GM18517 (cell line): ENCODE measurements at regions not wholly inside any gene's neighbourhood (a gene's known extent, or its start where the extent isn't known, plus 50 kb on each side); places are given as distances from the start of the nearest gene placed in this dataset.

Experiments
- ATAC-seq: cut with Tn5 transposase; IDR thresholded peaks from one replicate; pipeline ENCODE4 v1.9.1; 2021; ENCODE audit warnings: mild to moderate bottlenecking, moderate library complexity; ENCODE audit not compliant: unreplicated experiment

DNA sequence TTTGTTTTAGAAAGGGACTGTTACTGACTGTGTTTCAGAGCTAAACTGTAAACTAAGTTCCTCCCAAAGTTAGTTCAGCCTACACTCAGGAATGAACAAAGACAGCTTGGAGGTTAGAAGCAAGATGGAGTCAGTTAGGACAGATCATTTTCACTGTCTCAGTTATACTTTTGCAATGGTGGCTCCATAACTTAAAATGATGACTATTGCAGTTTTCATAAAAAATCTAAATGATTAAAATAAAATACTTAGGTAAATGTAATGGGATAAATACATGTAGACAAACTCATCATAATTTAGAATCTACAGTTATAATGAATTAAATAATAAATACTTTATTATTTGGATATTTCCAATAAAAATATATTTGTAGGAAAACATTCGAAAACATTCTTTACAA lies 590.6 kb downstream of the EPHA7 start:
- no peak for ATAC-seq

DNA sequence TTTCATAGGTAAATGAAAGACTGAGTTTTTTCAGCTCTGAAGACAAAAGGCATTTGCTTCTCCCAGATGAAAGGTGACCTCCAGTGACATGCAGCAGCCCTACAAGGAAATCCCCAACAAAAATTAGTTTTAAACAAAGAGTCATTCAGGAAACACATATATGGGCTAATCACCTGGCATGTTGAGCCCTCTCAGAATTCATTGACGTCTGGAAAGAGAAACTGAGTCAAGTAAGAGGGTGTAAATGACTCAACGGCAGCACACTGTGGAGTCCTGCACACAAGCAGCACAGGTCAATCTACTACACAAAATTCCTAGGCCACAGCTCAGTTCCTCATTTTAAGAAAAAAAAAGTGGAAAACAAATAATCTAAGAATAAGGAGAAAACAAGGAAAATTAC lies 592.3 kb downstream of the EPHA7 start:
- no peak for ATAC-seq

DNA sequence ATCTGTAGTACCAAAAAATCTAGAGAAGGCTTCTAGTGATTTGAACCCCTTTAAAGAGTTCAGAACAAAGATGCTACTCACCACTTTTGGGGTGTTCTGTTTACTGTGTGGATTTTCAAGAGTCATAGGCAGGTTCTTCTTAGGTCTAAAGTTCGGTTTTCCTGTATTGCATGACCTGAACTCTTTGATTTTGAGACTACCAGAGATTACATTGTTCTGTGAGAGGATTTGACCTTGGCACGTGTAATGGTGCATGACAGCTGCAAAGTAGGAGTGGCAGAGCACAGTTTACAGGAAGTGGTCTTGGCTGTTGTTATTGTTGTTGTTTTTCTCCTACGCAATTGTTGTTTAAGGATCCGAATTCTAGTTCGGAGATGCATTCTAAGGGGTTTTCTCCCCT lies 592.7 kb downstream of the EPHA7 start:
- no peak for ATAC-seq

DNA sequence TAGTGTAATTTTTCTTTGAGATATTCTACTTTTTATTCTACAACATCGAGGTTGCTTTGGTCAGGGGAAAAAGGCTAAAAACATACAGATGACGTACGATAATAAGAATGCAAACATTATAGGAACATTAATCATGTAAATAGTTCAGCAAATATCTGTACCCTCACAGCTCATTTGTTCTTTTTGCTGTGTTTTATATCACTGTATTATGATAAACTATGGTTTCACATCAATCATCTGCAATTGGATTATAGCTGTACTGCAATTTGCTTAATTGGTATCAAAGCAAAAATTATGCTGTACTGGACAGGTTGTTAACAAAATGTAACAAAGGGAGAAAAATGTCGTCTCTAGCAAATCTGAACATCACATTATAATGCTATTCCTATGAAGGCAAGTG lies 597.1 kb downstream of the EPHA7 start:
- no peak for ATAC-seq

DNA sequence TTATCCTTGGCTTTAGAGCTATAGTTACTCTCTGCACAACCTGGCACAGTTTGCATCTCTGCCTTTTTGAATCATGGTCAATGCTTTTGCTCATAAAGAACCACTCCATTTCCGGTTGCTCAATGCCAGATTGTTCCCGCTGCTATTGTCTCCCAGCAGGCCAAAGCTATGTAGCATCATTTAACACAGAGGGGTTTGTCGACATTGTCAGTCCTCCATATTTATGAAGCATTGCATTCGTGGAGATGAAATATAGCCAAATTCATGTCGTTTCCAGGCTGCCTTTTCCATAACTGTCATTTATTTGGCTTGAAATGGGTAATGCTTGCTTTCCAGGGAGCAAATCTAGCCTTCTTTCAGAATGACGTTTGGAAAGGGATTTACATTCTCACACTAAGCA lies 598.8 kb downstream of the EPHA7 start:
- ATAC-seq = no peak

DNA sequence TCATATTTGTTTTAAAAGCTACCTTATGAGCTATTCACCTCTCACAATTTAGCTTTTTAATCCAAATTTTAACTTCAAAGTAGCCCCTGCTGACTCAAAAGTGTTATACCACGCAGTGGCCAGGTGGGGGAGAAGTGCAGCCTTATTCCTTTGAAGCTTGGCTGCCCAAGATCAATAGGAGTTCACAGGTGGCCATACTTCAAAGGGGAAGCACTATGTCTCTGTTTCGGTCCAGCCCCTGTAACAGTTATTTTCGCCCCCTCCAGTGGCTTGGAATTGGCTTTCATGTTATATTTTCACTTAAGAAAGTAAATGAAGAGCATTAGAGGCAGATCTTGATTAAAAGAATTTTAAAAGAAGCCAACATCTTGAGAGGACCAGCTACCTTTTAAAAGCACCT lies 608.4 kb downstream of the EPHA7 start:
- peak; percentile 92 for ATAC-seq

DNA sequence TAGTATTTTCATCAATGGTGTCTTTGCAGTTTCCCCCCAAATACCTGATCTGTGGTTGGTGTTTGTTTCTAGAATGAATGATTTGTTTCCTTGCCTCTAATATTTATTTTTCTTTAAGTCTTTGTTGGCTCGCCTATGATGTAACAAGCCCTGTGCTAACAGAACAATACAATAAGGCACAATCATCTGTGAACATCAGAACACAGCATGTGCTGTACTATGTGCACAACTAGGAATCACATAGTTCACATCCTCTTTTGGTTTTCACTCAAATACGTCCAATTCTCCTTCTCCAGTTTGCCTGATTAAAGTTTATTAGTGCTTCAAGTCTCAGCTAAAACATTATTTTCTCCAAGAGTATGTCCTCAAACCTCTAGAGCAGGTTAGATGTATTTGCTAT lies 613.1 kb downstream of the EPHA7 start:
- no peak for ATAC-seq

DNA sequence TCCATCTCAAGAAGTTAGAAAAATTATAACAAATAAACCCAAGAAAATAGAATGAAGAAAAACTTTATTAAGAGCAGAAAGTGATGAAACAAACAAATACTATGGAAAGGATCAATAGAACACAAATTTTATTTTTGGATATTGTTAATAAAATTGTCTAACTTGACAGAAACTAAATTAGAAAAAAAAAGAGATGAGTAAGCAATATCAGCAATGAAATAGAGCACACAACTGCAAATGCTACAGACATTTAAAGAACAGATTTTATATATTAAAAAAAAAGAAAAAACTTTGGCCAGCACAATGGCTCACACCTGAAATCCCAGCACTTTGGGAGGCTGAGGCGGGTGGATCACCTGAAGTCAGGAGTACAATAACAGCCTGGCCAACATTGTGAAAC lies 628.0 kb downstream of the EPHA7 start:
- no peak for ATAC-seq

DNA sequence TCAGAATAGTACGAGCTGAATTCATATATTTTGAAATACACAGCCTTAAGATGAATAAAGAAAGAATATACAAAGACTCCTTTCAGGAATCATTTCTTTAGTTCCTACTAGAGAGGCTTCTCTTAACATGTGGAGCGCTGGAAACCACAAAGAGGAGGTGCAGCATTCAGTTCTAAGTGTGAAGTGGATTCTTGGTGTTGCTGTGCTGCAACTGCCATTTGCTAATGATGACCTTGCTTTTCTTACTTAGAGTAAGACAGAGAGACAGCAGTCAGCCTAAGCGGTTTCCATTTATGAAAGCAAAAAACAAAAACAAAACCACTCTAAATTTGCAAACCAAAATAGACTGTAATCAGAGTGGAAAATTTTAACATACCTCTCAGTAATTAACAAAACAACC lies 629.0 kb downstream of the EPHA7 start:
- ATAC-seq = no peak

DNA sequence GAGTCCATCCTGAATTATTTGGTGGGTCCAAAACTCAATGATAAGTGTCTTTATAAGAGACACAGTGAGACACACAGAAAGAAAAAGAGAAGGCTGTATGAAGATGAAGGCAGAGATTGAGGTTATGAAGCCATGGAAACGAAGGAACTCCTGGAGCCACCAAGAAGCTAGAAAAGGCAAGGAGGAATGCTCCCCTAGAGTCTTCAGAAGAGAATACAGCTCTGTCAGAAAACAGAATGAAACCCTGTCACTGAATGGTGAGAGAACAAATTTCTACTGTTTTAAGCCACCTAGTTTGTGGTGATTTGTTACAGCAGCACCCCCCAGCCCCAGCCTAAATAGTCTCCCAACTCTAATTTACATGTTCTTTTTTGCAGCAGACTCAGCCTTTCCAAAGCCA lies 635.1 kb downstream of the EPHA7 start:
- no peak for ATAC-seq

DNA sequence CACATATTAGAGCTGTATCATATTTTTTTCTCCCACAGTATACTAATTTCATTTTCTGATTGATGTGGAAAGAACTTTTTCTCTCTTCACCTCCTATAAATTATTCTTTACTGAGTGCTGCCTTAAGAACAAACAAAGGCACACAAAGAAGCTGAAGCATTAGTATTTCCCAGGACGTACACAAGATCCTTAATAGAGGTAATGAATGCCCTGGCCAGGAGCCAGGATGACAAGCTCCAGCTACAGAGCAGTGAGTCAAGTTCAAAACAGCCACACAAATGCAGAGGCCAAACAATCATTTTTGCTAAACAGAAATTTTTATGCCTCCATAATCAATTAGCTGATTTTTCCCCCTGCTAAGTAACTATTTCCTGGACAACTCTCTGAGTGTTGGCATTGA lies 639.6 kb downstream of the EPHA7 start:
- ATAC-seq = no peak

DNA sequence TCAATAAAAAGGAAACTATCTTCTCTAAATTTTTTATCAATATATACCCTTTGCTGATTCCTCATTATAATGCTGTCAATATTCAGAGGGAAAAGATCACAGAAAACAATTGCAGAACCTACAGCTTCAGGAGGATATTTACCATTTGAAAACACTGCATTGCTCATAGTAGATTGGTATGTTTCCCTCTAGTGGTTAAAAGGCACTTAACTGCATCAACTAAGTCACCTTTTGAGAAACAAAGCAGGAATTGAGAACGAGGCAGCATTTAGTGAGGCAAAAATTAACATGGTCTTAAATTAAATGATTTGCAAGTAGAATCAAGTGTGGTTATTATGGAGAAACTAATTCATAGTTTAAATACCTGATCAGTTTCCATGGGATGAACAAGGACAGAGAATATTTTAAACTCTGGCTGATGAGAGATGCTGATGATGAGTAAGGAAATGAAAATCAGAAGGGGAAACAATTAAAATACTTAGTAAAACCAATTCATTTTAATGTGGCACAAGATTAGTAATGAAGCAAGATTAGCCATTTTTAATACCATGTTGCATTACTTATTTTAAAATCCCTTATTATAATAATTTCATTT lies 642.1 kb downstream of the EPHA7 start:
- no peak for ATAC-seq

DNA sequence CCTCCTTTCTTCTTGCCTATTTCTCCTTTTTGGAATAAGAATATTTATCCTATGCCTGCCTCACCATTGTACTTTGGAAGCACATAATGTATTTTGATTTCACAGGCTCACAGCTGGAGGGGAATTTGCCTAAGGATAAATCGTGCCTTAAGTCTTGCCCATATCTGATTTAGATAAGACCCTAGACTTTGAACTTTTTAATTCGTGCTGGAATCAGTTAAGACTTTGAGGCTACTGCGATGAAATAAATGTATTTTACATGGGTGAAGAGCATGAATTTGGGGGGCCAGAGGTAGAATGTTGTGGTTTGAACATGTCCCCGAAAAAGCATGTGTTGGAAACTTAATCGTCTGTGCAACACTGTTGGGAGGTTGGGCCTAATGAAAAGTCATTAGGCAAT lies 648.8 kb downstream of the EPHA7 start:
- no peak for ATAC-seq

DNA sequence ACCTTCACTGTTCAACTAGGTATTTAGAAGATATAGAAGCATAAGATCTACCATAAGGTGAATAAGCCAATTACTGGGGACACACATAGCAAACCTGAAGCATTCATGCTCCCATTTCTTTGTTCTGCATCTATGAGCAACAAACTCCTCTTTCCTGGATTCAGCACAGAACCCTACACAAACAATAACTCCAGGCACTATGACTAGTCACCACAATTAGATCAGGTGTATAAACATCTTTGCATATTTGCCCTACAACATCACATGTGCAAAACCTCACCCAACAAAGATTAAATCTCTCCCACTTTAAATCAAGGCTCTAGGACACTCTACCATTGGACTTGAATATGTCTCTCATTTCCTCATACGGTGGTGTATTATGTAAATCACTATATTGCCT lies 652.3 kb downstream of the EPHA7 start:
- ATAC-seq = no peak

DNA sequence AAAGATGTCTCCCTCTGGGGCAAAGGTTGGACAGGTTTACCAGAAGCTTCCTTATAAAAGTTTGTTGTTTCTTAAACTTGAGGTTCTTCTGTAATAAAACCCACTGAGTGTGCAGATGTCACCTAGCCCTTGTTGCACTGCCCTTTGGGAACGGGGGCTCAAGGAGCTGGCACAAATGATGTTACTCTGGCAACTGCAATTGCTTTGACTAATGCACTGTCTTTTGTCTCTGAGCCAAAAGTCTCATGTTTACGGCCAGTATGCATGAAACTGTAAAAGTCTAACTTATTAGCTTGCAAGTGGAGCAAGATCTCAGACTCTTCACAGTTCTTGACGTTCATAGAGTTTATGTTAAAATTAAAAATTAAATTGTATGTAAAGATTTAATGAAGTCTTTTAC lies 655.7 kb downstream of the EPHA7 start:
- ATAC-seq = no peak

DNA sequence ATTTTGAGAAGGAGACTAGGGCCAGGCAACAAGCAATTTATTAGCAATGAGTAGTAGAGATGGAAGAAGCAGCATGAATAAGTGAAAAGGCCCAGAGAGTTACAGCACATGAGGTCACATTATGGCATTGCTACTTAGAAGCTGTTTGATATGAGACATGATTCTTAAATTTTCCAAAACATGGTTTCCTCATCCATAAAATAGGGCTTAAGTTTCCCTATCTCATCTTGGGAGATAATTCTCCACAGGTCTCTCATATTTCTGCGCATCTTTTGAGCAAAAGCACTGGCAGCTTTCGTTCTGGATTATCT lies 656.1 kb downstream of the EPHA7 start:
- ATAC-seq = no peak

DNA sequence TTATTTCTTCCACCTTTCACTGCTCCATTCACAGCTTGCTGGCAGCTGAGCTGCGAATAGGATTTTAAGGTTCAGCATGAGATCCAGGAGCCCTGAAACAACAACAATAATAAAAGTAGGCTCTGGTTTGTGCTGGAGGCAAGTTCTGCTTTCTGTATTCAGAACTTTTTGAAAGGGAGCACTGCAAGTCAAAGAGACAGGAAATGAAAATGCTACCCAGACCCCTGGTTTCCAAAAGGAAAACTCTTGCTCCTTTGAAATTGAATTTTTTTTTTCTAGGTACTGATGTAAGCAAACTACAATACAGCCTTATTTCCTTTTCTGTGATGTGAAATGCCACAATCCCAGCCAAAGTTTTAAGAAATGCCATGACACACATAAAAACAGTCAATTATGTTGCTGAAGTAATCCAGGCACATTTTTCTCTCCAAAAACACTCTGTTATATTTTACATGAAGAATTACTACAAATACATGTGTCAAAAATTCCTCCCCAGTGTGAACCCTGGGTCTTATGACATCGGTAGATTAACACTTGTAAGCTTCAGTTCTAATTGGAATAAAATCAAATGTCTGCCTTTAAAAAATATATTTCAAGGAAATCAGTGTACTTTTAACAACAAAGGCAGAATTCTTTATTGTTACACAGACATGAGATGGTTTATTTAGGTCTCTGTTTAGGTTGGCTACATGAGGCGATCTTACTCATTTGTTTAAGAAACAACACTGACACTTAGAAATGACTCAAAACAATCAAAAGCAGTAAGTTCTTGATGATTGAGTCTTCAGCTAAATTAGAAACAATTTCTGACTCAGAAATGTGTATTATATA lies 656.7 kb downstream of the EPHA7 start:
- ATAC-seq = no peak

DNA sequence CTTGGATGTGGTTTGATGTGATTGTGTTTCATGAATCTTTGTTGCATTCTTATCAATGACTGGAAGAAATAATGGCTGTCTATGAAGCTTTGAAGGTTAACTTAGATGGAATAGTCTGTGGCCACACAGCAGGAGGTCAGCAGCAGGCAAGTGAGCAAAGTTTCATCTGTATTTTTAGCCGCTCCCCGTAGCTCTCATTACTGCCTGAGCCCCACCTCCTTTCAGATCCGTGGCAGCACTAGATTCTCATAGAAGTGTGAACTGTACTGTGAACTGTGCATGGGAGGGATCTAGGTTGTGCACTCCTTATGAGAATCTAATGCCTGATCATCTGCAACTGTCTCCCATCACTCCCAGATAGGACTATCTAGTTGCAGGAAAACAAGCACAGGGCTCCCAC lies 660.2 kb downstream of the EPHA7 start:
- ATAC-seq = no peak

DNA sequence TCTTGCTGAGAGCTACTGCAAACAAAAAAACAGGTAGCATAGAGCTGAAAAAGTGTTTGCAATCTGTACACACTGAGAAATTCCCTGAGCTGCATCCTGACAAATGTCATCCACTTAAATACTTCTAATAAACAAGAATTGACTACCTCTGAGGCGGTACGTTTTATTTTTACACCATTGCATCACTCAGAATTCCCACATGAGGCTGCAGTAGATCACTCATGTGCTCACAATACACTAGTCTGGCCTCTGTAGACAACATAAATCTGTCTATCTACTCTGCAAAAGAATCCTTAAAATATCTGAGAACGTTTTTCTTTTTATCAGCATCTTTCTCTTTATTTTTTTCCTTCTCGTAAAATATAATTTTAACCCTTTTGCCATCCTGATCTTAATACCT lies 661.4 kb downstream of the EPHA7 start:
- ATAC-seq = no peak

DNA sequence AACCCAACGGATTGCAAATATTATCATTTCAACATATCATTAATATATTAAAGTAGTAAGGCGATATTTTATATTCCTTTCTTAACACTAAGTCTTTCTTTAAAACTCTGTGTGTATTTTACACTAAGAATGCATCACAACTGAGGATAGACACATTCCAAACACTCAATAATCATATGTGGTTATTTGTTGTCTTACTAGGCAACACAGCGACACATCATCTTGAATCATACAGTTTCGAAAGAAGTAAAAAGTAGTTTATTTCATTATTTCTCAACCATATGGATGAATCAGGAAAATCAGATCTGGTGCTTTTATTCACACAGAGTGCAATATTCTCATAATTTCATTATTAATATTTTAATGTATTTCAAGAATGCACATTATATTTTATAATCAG lies 662.4 kb downstream of the EPHA7 start:
- ATAC-seq = no peak

DNA sequence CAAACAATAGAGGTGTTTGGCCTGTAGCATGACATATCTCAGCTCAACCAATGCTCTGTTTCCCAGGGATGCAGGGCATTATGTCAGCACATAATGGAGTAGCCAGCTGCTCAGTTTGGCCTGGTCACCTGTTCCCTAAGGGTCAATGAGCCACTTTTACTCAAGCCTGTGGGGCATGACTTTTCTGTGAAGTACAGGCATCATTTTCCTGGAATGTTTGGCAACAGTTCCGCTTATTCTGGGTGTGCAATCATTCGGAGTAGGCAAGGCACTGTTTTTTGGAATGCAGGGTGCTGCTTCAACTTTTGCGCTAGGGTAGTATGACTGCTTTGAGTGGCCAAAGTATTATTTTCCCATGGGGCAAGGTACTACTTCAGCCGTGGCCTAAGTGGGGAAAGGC lies 665.4 kb downstream of the EPHA7 start:
- ATAC-seq = no peak

DNA sequence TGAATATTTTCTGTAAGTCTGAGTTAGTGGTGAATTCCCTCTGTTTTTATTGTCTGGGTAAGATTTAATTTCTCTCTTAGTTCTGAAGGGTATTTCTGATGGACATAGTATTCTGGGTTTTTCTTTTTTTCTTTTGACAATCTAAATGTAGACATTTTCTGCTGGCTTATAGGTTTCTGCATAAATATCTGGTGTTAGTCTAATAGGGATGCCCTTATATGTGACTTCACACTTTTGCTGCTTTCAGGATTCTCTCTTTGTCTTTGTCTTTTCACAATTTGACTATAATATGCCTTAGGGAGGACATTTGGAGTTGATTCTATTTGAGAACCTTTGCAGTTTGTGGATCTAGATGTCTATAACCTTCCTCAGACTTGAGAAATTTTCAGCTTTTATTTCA lies 667.2 kb downstream of the EPHA7 start:
- ATAC-seq = no peak

DNA sequence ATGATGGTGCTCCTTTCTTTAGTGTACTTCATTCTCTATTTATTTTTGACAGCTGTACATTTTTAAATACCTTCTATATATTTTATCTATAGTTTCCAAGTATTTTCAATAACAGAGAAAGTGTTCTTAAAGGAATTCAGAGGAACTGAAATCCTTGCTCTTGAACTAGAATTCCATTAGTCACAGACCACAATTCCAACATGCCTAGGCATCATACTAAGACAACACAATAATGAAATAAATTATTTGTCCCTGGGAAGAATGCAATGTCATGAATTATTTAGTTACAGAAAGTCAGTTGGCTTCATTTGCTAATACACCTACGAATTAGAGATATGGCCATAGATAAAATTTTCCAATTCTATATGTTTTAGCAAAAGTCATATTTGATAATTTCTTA lies 671.2 kb downstream of the EPHA7 start:
- ATAC-seq = no peak
